ENCODE measurements at regions not wholly inside any gene's neighbourhood (a gene's known extent, or its start where the extent isn't known, plus 50 kb on each side); places are given as distances from the start of the nearest gene placed in this dataset.

DNA sequence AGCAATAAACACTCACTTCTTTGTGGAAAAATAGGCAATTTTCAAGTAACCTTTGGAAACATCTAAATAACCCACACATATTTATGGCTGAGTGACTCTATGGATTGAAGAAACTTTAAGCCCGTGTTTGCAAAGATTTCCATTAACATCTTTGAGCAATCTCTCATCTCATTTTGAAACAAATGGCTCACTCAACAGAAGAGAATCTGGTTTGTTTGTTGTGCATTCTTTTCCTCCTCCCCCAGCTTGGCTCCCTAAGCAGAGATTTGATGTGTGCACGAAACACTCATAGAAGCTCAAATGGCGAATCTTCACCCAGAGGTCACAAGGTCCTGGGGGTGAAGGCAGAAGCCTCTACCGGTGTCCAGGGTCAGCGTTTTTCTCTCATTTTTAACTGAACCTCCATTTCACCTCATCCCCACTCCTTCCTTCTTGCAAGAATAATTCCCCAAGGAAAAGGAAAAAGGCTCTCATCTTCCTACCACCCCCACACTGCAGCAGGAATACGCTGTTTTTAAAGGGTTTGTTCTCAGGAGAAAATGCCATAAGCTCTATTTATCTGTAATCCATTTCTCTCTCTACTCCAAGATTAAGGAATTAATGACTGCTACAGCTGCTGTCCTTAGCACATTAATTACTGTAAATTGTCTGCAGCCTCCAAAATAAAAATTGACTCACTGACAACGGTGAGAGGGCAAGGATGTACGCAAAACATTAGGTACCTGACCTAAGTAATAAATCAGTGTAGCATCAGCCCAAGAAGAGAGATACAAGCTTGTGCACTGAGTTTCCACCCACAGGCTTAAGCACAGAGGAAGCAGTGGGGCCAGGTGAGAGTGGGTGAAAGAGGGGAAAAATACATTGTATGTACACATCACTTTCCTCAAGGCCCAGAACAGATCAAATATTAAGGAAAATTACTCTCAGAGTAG, 307.6 kb upstream of the NOCT start:
- Mint-ChIP-seq H3K36me3 (no peaks in the 10 kb centered on the region), H3K27me3 (peaks cover 0 to 4% of the 10 kb centered on the region in 2 donors), H3K9me3 (peaks cover 0 to 4% (median 0%) of the 10 kb centered on the region in 5 donors), H3K4me1 (no peaks in the 10 kb centered on the region), H3K4me3 (no peak overlapping the region), H3K27ac (no peak overlapping the region)
- Histone ChIP-seq H3K4me3 (ENCODE audit: low read length) (no peak overlapping the region), H3K27me3 (ENCODE audit: insufficient read depth, low read length, poor library complexity, severe bottlenecking) (no peaks in the 10 kb centered on the region), H3K4me1 (ENCODE audit: insufficient read depth, low read length) (no peaks in the 10 kb centered on the region), H3K9me3 (ENCODE audit: low read length) (no peaks in the 10 kb centered on the region), H3K27ac (ENCODE audit: low read depth, low read length) (no peak overlapping the region), H3K36me3 (ENCODE audit: insufficient read depth, low read length) (no peaks in the 10 kb centered on the region)
- DNase-seq = no peak
- POLR2A ChIA-PET = no interaction called here
- CTCF ChIA-PET = no interaction called here

GRCh38 chr4:138706201-138706600, 309.4 kb upstream of the NOCT start:
- no peak overlapping the region for H3K27ac ChIP-seq (ENCODE audit: low read depth, low read length)
- Mint-ChIP-seq H3K27me3 (peaks cover 0 to 4% of the 10 kb centered on the region in 2 donors), H3K9me3 (peaks cover 0 to 3% (median 0%) of the 10 kb centered on the region in 5 donors), H3K36me3 (no peaks in the 10 kb centered on the region), H3K27ac (no peak overlapping the region), H3K4me3 (no peak overlapping the region), H3K4me1 (no peaks in the 10 kb centered on the region)
- ChIA-PET CTCF (no interaction called here), POLR2A (no interaction called here)
- DNase-seq = no peak
- no peaks in the 10 kb centered on the region for H3K9me3 ChIP-seq (ENCODE audit: low read length)
- no peak overlapping the region for H3K4me3 ChIP-seq (ENCODE audit: low read length)
- H3K4me1 ChIP-seq (ENCODE audit: insufficient read depth, low read length) = no peaks in the 10 kb centered on the region
- H3K27me3 ChIP-seq (ENCODE audit: insufficient read depth, low read length, poor library complexity, severe bottlenecking) = no peaks in the 10 kb centered on the region
- no peaks in the 10 kb centered on the region for H3K36me3 ChIP-seq (ENCODE audit: insufficient read depth, low read length)

- no peaks in the 10 kb centered on the region for H3K36me3 ChIP-seq (ENCODE audit: insufficient read depth, low read length)
- H3K36me3 Mint-ChIP-seq = no peaks in the 10 kb centered on the region
- no peak overlapping the region for H3K27ac ChIP-seq (ENCODE audit: low read depth, low read length)
- no peak overlapping the region for H3K27ac Mint-ChIP-seq
- no peaks in the 10 kb centered on the region for H3K4me1 ChIP-seq (ENCODE audit: insufficient read depth, low read length)
- no peaks in the 10 kb centered on the region for H3K27me3 ChIP-seq (ENCODE audit: insufficient read depth, low read length, poor library complexity, severe bottlenecking)
- H3K4me1 Mint-ChIP-seq = no peaks in the 10 kb centered on the region
- H3K9me3 Mint-ChIP-seq = peaks cover 0 to 3% (median 0%) of the 10 kb centered on the region in 5 donors
- ChIA-PET POLR2A (no interaction called here), CTCF (no interaction called here)
- no peaks in the 10 kb centered on the region for H3K9me3 ChIP-seq (ENCODE audit: low read length)
- H3K4me3 Mint-ChIP-seq = no peak overlapping the region
- DNase-seq = no peak
- H3K27me3 Mint-ChIP-seq = no peaks in the 10 kb centered on the region
- no peak overlapping the region for H3K4me3 ChIP-seq (ENCODE audit: low read length)
Observed at GRCh38 chr4:138702190-138702824, 313.3 kb upstream of the NOCT start.

DNA sequence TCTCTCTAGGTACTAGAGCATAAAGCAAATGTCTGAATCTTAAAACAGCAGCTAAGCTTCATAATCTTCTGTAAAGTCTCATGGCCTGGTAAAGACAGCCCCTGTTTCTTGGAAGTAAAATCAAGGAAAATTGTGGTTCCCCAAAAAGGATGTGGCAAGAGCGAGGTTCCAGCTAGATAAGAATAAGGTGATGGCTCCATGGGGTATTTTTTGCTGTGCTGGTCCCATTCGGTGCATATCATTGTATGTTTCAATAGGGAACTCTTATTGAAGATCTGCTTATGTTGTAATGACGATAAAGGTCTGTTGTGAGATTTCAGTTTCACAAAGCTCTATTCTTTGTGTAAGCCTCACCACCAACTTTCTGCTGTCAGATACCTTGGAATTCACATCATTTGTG, 316.9 kb upstream of the NOCT start:
- Mint-ChIP-seq H3K27me3 (peaks cover 3 to 13% of the 10 kb centered on the region in 2 donors), H3K36me3 (no peaks in the 10 kb centered on the region), H3K4me1 (no peaks in the 10 kb centered on the region), H3K9me3 (peaks cover 0 to 5% (median 0%) of the 10 kb centered on the region in 5 donors), H3K4me3 (no peak overlapping the region), H3K27ac (no peak overlapping the region)
- POLR2A ChIA-PET = no interaction called here
- Histone ChIP-seq H3K9me3 (ENCODE audit: low read length) (no peaks in the 10 kb centered on the region), H3K36me3 (ENCODE audit: insufficient read depth, low read length) (no peaks in the 10 kb centered on the region), H3K4me1 (ENCODE audit: insufficient read depth, low read length) (no peaks in the 10 kb centered on the region), H3K27me3 (ENCODE audit: insufficient read depth, low read length, poor library complexity, severe bottlenecking) (no peaks in the 10 kb centered on the region), H3K4me3 (ENCODE audit: low read length) (no peak overlapping the region), H3K27ac (ENCODE audit: low read depth, low read length) (no peak overlapping the region)
- CTCF ChIA-PET = interaction anchor here (0.7 to 0.9 kb wide), 2 partner anchors 11 kb away, joined by 3 read pairs; no protein-coding TSS in a partner anchor
- no peak for DNase-seq

DNA sequence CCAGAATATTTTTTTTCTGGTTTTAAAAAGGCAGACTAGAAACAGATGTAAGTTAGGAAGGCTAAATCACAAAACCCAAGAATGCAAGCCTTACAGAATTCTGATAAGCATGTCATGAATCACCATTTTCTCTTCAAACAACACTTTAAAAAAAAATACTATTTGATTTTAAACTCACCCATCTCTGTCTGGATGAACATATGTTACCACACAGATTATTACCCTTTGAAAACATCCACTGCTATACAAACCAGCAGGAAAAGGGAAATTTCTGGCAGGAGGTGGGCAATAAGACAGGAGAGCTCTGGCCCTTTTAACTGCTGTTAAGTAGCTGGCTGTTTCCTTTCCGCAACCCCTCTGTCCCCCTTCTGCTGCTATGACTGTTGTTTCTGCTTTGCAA, 317.7 kb upstream of the NOCT start:
- Mint-ChIP-seq H3K27me3 (peaks cover 3 to 13% of the 10 kb centered on the region in 2 donors), H3K27ac (no peak overlapping the region), H3K9me3 (peaks cover 0 to 5% (median 0%) of the 10 kb centered on the region in 5 donors), H3K36me3 (no peaks in the 10 kb centered on the region), H3K4me3 (no peak overlapping the region), H3K4me1 (no peaks in the 10 kb centered on the region)
- ChIA-PET POLR2A (no interaction called here), CTCF (interaction anchor here (0.9 kb wide), 1 partner anchor 12 kb away, joined by 3 read pairs; no protein-coding TSS in a partner anchor)
- Histone ChIP-seq H3K9me3 (ENCODE audit: low read length) (no peaks in the 10 kb centered on the region), H3K4me1 (ENCODE audit: insufficient read depth, low read length) (no peaks in the 10 kb centered on the region), H3K27me3 (ENCODE audit: insufficient read depth, low read length, poor library complexity, severe bottlenecking) (no peaks in the 10 kb centered on the region), H3K27ac (ENCODE audit: low read depth, low read length) (no peak overlapping the region), H3K4me3 (ENCODE audit: low read length) (no peak overlapping the region), H3K36me3 (ENCODE audit: insufficient read depth, low read length) (no peaks in the 10 kb centered on the region)
- DNase-seq = no peak

- Mint-ChIP-seq H3K4me1 (no peaks in the 10 kb centered on the region), H3K27ac (no peak overlapping the region), H3K9me3 (peaks cover 0 to 5% (median 0%) of the 10 kb centered on the region in 5 donors), H3K27me3 (peaks cover 3 to 13% of the 10 kb centered on the region in 2 donors), H3K4me3 (no peak overlapping the region), H3K36me3 (no peaks in the 10 kb centered on the region)
- H3K4me1 ChIP-seq (ENCODE audit: insufficient read depth, low read length) = no peaks in the 10 kb centered on the region
- no peak for DNase-seq
- H3K27me3 ChIP-seq (ENCODE audit: insufficient read depth, low read length, poor library complexity, severe bottlenecking) = no peaks in the 10 kb centered on the region
- H3K4me3 ChIP-seq (ENCODE audit: low read length) = no peak overlapping the region
- ChIA-PET CTCF (no interaction called here), POLR2A (no interaction called here)
- no peak overlapping the region for H3K27ac ChIP-seq (ENCODE audit: low read depth, low read length)
- H3K9me3 ChIP-seq (ENCODE audit: low read length) = no peaks in the 10 kb centered on the region
- no peaks in the 10 kb centered on the region for H3K36me3 ChIP-seq (ENCODE audit: insufficient read depth, low read length)
Observed at GRCh38 chr4:138696771-138697170, 318.8 kb upstream of the NOCT start.

GRCh38 chr4:138696058-138696457, 319.5 kb upstream of the NOCT start:
- POLR2A ChIA-PET = no interaction called here
- Mint-ChIP-seq H3K36me3 (no peaks in the 10 kb centered on the region), H3K9me3 (peaks cover 0 to 5% (median 0%) of the 10 kb centered on the region in 5 donors), H3K27me3 (peaks cover 3 to 13% of the 10 kb centered on the region in 2 donors), H3K4me1 (no peaks in the 10 kb centered on the region), H3K27ac (no peak overlapping the region), H3K4me3 (no peak overlapping the region)
- H3K27me3 ChIP-seq (ENCODE audit: insufficient read depth, low read length, poor library complexity, severe bottlenecking) = no peaks in the 10 kb centered on the region
- no peak for DNase-seq
- H3K4me3 ChIP-seq (ENCODE audit: low read length) = no peak overlapping the region
- H3K9me3 ChIP-seq (ENCODE audit: low read length) = no peaks in the 10 kb centered on the region
- CTCF ChIA-PET = no interaction called here
- H3K4me1 ChIP-seq (ENCODE audit: insufficient read depth, low read length) = no peaks in the 10 kb centered on the region
- no peak overlapping the region for H3K27ac ChIP-seq (ENCODE audit: low read depth, low read length)
- no peaks in the 10 kb centered on the region for H3K36me3 ChIP-seq (ENCODE audit: insufficient read depth, low read length)

GRCh38 chr4:138693526-138693925, 322.1 kb upstream of the NOCT start:
- CTCF ChIA-PET = no interaction called here
- H3K27ac Mint-ChIP-seq = no peak overlapping the region

More at GRCh38 chr4:138693526-138693925, 322.1 kb upstream of the NOCT start:
- Mint-ChIP-seq H3K9me3 (peaks cover 0 to 5% (median 0%) of the 10 kb centered on the region in 5 donors), H3K27me3 (peaks cover 3 to 16% of the 10 kb centered on the region in 2 donors), H3K36me3 (no peaks in the 10 kb centered on the region), H3K4me1 (no peaks in the 10 kb centered on the region), H3K4me3 (no peak overlapping the region)
- DNase-seq = no peak
- H3K27me3 ChIP-seq (ENCODE audit: insufficient read depth, low read length, poor library complexity, severe bottlenecking) = no peaks in the 10 kb centered on the region
- H3K4me3 ChIP-seq (ENCODE audit: low read length) = no peak overlapping the region
- no peaks in the 10 kb centered on the region for H3K36me3 ChIP-seq (ENCODE audit: insufficient read depth, low read length)
- H3K9me3 ChIP-seq (ENCODE audit: low read length) = no peaks in the 10 kb centered on the region
- POLR2A ChIA-PET = no interaction called here
- no peak overlapping the region for H3K27ac ChIP-seq (ENCODE audit: low read depth, low read length)
- H3K4me1 ChIP-seq (ENCODE audit: insufficient read depth, low read length) = no peaks in the 10 kb centered on the region

Data from CD8-positive, alpha-beta memory T cell (primary cell).